Trophoblast cell (in vitro differentiated cells and primary cell): ENCODE measurements at regions not wholly inside any gene's neighbourhood (a gene's known extent, or its start where the extent isn't known, plus 50 kb on each side); places are given as distances from the start of the nearest gene placed in this dataset.
"Not testable (repeated sequence)": the region's sequence is repeated elsewhere in the genome, so short reads cannot be mapped to it uniquely, and the experiment has no call there.

Experiments
- DNase-seq, 2 donors: peaks; one replicate each; pipeline ENCODE4 v3.0.0-alpha.2; 2016
- H2AFZ ChIP-seq: 2 replicates; pipeline ENCODE4 v1.6.1; 2013; ENCODE audit warnings: low read length, moderate library complexity, mild to moderate bottlenecking; ENCODE audit not compliant: insufficient read depth, poor library complexity
- H2AK5ac ChIP-seq: 2 replicates; pipeline ENCODE4 v1.6.1; 2013; ENCODE audit warnings: mild to moderate bottlenecking, low read length
- H2BK120ac ChIP-seq: 2 replicates; pipeline ENCODE4 v1.6.1; 2013; ENCODE audit warnings: low read length, mild to moderate bottlenecking, moderate library complexity; ENCODE audit not compliant: insufficient read depth, poor library complexity
- H2BK12ac ChIP-seq: 2 replicates; pipeline ENCODE4 v1.6.1; 2013; ENCODE audit warnings: mild to moderate bottlenecking, low read length, moderate library complexity
- H2BK5ac ChIP-seq: 2 replicates; pipeline ENCODE4 v1.6.1; 2013; ENCODE audit warnings: low read length, low read depth, moderate library complexity, mild to moderate bottlenecking; ENCODE audit not compliant: poor library complexity
- H3K14ac ChIP-seq: 2 replicates; pipeline ENCODE4 v1.6.1; 2013; ENCODE audit warnings: mild to moderate bottlenecking, low read length
- H3K18ac ChIP-seq: 2 replicates; pipeline ENCODE4 v1.6.1; 2013; ENCODE audit warnings: mild to moderate bottlenecking, low read length
- H3K23ac ChIP-seq: 2 replicates; pipeline ENCODE4 v1.6.1; 2013; ENCODE audit warnings: low read length
- H3K27ac ChIP-seq: 2 replicates; pipeline ENCODE4 v1.5.1; 2013; ENCODE audit warnings: low read depth, mild to moderate bottlenecking, inconsistent platforms, low read length, moderate library complexity
- H3K27me3 ChIP-seq: 2 replicates; pipeline ENCODE4 v1.6.1; 2013; ENCODE audit warnings: inconsistent platforms, mild to moderate bottlenecking, low read length, moderate library complexity; ENCODE audit not compliant: insufficient read depth
- H3K36me3 ChIP-seq, 2 experiments: 1 replicate in 1 of 2; 2 replicates in 1 of 2; pipeline ENCODE4 v1.6.1; 2013; ENCODE audit warnings: low read length in 2 of 2, mild to moderate bottlenecking in 2 of 2, moderate library complexity in 1 of 2; ENCODE audit not compliant: insufficient read depth in 2 of 2, control insufficient read depth in 1 of 2
- H3K4ac ChIP-seq: 2 replicates; pipeline ENCODE4 v1.6.1; 2013; ENCODE audit warnings: low read depth, mild to moderate bottlenecking, low read length, moderate library complexity
- H3K4me1 ChIP-seq, 2 experiments: 1 replicate in 1 of 2; 2 replicates in 1 of 2; pipeline ENCODE4 v1.6.1; 2013; ENCODE audit warnings: low read length in 2 of 2, mild to moderate bottlenecking in 2 of 2, moderate library complexity in 1 of 2; ENCODE audit not compliant: insufficient read depth in 2 of 2, control insufficient read depth in 1 of 2
- H3K4me2 ChIP-seq: 2 replicates; pipeline ENCODE4 v1.6.1; 2013; ENCODE audit warnings: inconsistent platforms, mild to moderate bottlenecking, low read length, moderate library complexity
- H3K4me3 ChIP-seq: 2 replicates; pipeline ENCODE4 v1.5.1; 2013; ENCODE audit warnings: mild to moderate bottlenecking, low read depth, low read length, inconsistent platforms
- H3K79me1 ChIP-seq: one replicate; pipeline ENCODE4 v1.6.1; 2013; ENCODE audit warnings: low read length
- H3K79me2 ChIP-seq: 2 replicates; pipeline ENCODE4 v1.6.1; 2013; ENCODE audit warnings: low read length, mild to moderate bottlenecking; ENCODE audit not compliant: control insufficient read depth, insufficient read depth, poor library complexity
- H3K9ac ChIP-seq: 2 replicates; pipeline ENCODE4 v1.6.1; 2013; ENCODE audit warnings: mild to moderate bottlenecking, low read length
- H3K9me3 ChIP-seq: 2 replicates; pipeline ENCODE4 v1.6.1; 2013; ENCODE audit warnings: low read depth, mild to moderate bottlenecking, control low read depth, inconsistent platforms, low read length; ENCODE audit not compliant: insufficient read depth
- H4K12ac ChIP-seq: 2 replicates; pipeline ENCODE4 v1.6.1; 2013; ENCODE audit warnings: low read depth, mild to moderate bottlenecking, low read length, moderate library complexity
- H4K8ac ChIP-seq: 2 replicates; pipeline ENCODE4 v1.6.1; 2013; ENCODE audit warnings: low read depth, mild to moderate bottlenecking, low read length, moderate library complexity
- H4K91ac ChIP-seq: one replicate; pipeline ENCODE4 v1.6.1; 2013; ENCODE audit warnings: low read depth, mild to moderate bottlenecking, low read length, moderate library complexity
- WGBS: extraction: QIAGEN DNeasy Blood & Tissue Kit; methylation state at CpG from one replicate; pipeline ENCODE4 v1.1.7; 2013; ENCODE audit warnings: missing lambda C conversion rate; ENCODE audit not compliant: insufficient read length, insufficient coverage; ENCODE audit errors: extremely low coverage; 5-methylcytosine and 5-hydroxymethylcytosine counted together

DNA sequence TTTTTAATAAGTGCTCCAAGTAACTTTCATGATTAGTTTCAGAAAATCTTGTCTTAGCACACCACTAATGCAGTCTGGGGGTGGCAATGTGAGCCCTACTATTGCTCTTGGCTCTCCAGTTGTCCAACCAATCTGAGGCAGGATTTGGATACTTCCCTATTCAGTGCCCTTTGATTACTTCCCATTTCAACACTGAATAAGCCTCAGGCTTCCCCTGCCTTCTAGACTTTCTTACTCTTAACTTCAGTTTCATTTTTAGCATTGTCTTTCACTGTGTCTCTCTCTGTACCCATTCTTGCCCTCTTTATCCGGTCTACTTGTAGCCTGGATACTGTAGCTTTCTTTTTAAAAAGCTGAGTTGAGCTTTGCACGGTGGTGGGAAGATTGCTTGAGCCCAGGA is 186.1 kb downstream of the C9orf152 start:
- H3K79me2 ChIP-seq = no peaks in the 10 kb centered on the region
- no peak overlapping the region for H2AK5ac ChIP-seq
- H3K9ac ChIP-seq = no peak overlapping the region
- no peak overlapping the region for H4K8ac ChIP-seq
- H2AFZ ChIP-seq = no peak overlapping the region
- no peak overlapping the region for H3K14ac ChIP-seq
- H2BK5ac ChIP-seq = no peak overlapping the region
- H3K4me1 ChIP-seq = no peaks in the 10 kb centered on the region
- no peaks in the 10 kb centered on the region for H3K27me3 ChIP-seq
- no peak overlapping the region for H4K91ac ChIP-seq
- no peaks in the 10 kb centered on the region for H3K9me3 ChIP-seq
- no CpG with 5 or more reads among the region's 2 CpGs for WGBS
- no peak overlapping the region for H3K27ac ChIP-seq
- H3K4me3 ChIP-seq = no peak overlapping the region
- H3K79me1 ChIP-seq = no peaks in the 10 kb centered on the region
- no peak overlapping the region for H2BK12ac ChIP-seq
- H3K18ac ChIP-seq = no peak overlapping the region
- no peak overlapping the region for H3K4me2 ChIP-seq
- no peak overlapping the region for H2BK120ac ChIP-seq
- no peaks in the 10 kb centered on the region for H3K36me3 ChIP-seq
- no peak overlapping the region for H3K4ac ChIP-seq
- no peak overlapping the region for H3K23ac ChIP-seq
- no peak for DNase-seq
- no peak overlapping the region for H4K12ac ChIP-seq

DNA sequence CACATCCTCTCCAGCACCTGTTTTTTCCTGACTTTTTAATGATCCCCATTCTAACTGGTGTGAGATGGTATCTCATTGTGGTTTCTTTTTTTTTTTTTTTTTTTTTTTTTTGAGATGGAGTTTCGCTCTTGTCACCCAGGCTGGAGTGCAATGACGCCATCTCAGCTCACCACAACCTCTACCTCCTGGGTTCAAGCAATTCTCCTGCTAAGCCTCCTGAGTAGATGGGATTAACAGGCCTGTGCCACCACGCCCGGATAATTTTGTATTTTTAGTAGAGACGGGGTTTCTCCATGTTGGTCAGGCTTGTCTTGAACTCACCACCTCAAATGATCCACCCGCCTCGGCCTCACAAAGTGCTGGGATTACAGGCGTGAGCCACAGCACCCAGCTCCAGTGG is 184.7 kb downstream of the C9orf152 start:
- not testable (repeated sequence) for H4K12ac ChIP-seq, H2BK120ac ChIP-seq, DNase-seq, H2BK5ac ChIP-seq, H3K27ac ChIP-seq, H2AK5ac ChIP-seq, H3K4me1 ChIP-seq, H3K23ac ChIP-seq, H2AFZ ChIP-seq, H3K4me3 ChIP-seq, H3K36me3 ChIP-seq, H2BK12ac ChIP-seq, H3K79me2 ChIP-seq, H3K18ac ChIP-seq, H4K91ac ChIP-seq, H3K9ac ChIP-seq, H3K14ac ChIP-seq, H3K4me2 ChIP-seq, H4K8ac ChIP-seq, H3K79me1 ChIP-seq, H3K4ac ChIP-seq, H3K9me3 ChIP-seq, H3K27me3 ChIP-seq
- no CpG with 5 or more reads among the region's 8 CpGs for WGBS

DNA sequence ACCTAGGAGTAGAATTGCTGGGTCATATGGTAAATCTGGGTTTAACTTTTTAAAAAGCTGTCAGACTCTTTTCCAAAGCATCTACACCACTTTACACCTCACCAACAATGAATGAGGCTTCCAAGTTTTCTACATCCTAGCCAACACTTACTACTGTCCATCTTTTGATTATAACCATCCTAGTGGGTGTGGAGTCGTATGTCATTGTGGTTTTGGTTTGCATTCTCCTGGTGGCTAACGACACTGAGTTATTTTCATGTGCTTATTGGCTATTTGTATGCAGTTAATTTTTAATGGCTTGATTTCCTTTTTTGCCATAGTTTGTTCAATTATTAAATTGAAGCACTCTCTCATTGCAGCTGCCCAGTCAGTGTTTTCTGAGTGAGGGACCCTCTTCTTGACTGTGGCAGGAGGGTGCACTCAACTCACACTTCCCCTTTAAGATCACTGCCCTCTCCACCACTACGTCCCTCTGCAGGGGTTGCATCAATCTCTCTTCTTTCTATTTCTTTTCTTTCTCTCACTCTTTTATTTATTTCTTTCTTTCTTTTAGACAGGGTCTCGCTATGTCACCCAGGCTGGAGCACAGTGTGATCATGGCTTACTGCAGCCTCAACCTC is 182.3 kb downstream of the C9orf152 start:
- WGBS = no CpG with 5 or more reads among the region's 4 CpGs
- Histone ChIP-seq H3K27me3 (no peaks in the 10 kb centered on the region), H3K18ac (no peak overlapping the region), H4K8ac (no peak overlapping the region), H3K4me3 (no peak overlapping the region), H3K4me2 (no peak overlapping the region), H2BK120ac (no peak overlapping the region), H3K9me3 (no peaks in the 10 kb centered on the region), H2BK12ac (no peak overlapping the region), H4K91ac (no peak overlapping the region), H2AK5ac (no peak overlapping the region), H3K23ac (no peak overlapping the region), H3K79me2 (no peaks in the 10 kb centered on the region), H3K9ac (no peak overlapping the region), H2BK5ac (no peak overlapping the region), H3K14ac (no peak overlapping the region), H2AFZ (no peak overlapping the region), H3K79me1 (peaks cover 5% of the 10 kb centered on the region), H3K4ac (no peak overlapping the region), H4K12ac (no peak overlapping the region), H3K27ac (no peak overlapping the region), H3K36me3 (no peaks in the 10 kb centered on the region), H3K4me1 (peaks cover 4 to 9% of the 10 kb centered on the region in 2 experiments)
- no peak for DNase-seq

DNA sequence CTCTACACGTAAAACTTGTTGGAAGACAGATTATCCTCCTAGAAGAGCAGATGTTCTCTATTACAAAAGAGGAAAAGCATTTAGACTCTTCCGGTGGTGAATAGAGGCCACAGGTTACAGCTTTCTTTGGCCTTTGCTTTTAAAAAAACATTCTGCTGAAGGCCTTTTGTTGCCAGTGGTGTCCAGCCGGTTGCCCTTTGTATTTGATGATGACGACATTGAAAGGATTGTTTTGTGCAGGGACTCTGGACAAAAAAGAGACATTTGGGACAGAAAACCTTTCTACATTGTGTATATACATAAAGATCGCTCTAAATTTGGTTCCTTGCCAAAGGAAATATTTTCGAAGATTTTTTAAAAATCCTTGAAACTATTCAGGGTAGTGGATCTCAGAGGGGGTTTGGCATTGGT is 180.3 kb downstream of the C9orf152 start:
- no peak overlapping the region for H3K18ac ChIP-seq
- no peaks in the 10 kb centered on the region for H3K79me2 ChIP-seq
- no CpG with 5 or more reads among the region's 6 CpGs for WGBS
- no peak overlapping the region for H3K14ac ChIP-seq
- peak overlapping the region; percentile 22 for H3K27ac ChIP-seq
- no peak overlapping the region for H2AFZ ChIP-seq
- no peak overlapping the region for H3K9ac ChIP-seq
- H3K36me3 ChIP-seq = no peaks in the 10 kb centered on the region
- no peak overlapping the region for H4K8ac ChIP-seq
- H3K23ac ChIP-seq = no peak overlapping the region
- no peaks in the 10 kb centered on the region for H3K27me3 ChIP-seq
- H2BK5ac ChIP-seq = no peak overlapping the region
- H3K79me1 ChIP-seq = peaks cover 5% of the 10 kb centered on the region
- no peak overlapping the region for H4K12ac ChIP-seq
- H3K4me2 ChIP-seq = no peak overlapping the region
- DNase-seq = peak; percentile 69 to 89
- no peak overlapping the region for H3K4ac ChIP-seq
- no peaks in the 10 kb centered on the region for H3K9me3 ChIP-seq
- H2AK5ac ChIP-seq = no peak overlapping the region
- H4K91ac ChIP-seq = no peak overlapping the region
- no peak overlapping the region for H3K4me3 ChIP-seq
- no peak overlapping the region for H2BK12ac ChIP-seq
- no peak overlapping the region for H2BK120ac ChIP-seq
- peaks cover 7 to 9% of the 10 kb centered on the region in 2 experiments for H3K4me1 ChIP-seq
